HG03432 (cell line): ENCODE measurements at regions not wholly inside any gene's neighbourhood (a gene's known extent, or its start where the extent isn't known, plus 50 kb on each side); places are given as distances from the start of the nearest gene placed in this dataset.

Experiments used
- ATAC-seq: cut with Tn5 transposase; IDR thresholded peaks from one replicate; pipeline ENCODE4 v1.9.1; 2021; ENCODE audit warnings: mild to moderate bottlenecking, moderate library complexity; ENCODE audit not compliant: unreplicated experiment

GRCh38 chr4:100738196-100739165 lies 220.7 kb upstream of the EMCN start:
- peak; percentile 80 for ATAC-seq

- ATAC-seq, result peak; percentile 42
These were observed 219.0 kb upstream of the EMCN start for GRCh38 chr4:100736641-100737451.

- ATAC-seq, result no peak
These were observed 211.0 kb upstream of the EMCN start for GRCh38 chr4:100728861-100729260.

- ATAC-seq, result peak; percentile 92
These were observed 205.1 kb upstream of the EMCN start for GRCh38 chr4:100722866-100723459.

- ATAC-seq, result no peak
These were observed 204.3 kb upstream of the EMCN start for GRCh38 chr4:100722133-100722532.

GRCh38 chr4:100721490-100721889 lies 203.7 kb upstream of the EMCN start:
- ATAC-seq, result no peak

GRCh38 chr4:100721077-100721476 lies 203.3 kb upstream of the EMCN start:
- ATAC-seq, result no peak

- no peak for ATAC-seq
These were observed 198.6 kb upstream of the EMCN start for GRCh38 chr4:100716416-100716815.

- no peak for ATAC-seq
These were observed 191.0 kb upstream of the EMCN start for GRCh38 chr4:100708776-100709175.

- ATAC-seq, result no peak
These were observed 190.0 kb upstream of the EMCN start for GRCh38 chr4:100707786-100708185.

GRCh38 chr4:100696531-100696930 lies 178.7 kb upstream of the EMCN start:
- ATAC-seq, result no peak

- ATAC-seq, result no peak
These were observed 178.0 kb upstream of the EMCN start for GRCh38 chr4:100695871-100696270.

- ATAC-seq, result no peak
These were observed 177.3 kb upstream of the EMCN start for GRCh38 chr4:100695039-100695654.

- no peak for ATAC-seq
These were observed 176.6 kb upstream of the EMCN start for GRCh38 chr4:100694467-100694866.

- ATAC-seq, result no peak
These were observed 173.0 kb upstream of the EMCN start for GRCh38 chr4:100690812-100691211.

GRCh38 chr4:100688368-100688767 lies 170.5 kb upstream of the EMCN start:
- ATAC-seq, result no peak

GRCh38 chr4:100682477-100683218 lies 164.8 kb upstream of the EMCN start:
- no peak for ATAC-seq

- no peak for ATAC-seq
These were observed 163.5 kb upstream of the EMCN start for GRCh38 chr4:100681289-100681688.

GRCh38 chr4:100679926-100680325 lies 162.1 kb upstream of the EMCN start:
- no peak for ATAC-seq

GRCh38 chr4:100674976-100675375 lies 157.2 kb upstream of the EMCN start:
- no peak for ATAC-seq
